ENCODE measurements at regions not wholly inside any gene's neighbourhood (a gene's known extent, or its start where the extent isn't known, plus 50 kb on each side); places are given as distances from the start of the nearest gene placed in this dataset.

GRCh38 chr11:70605846-70606245 is 207.5 kb downstream of the CTTN start:
- Mint-ChIP-seq H3K36me3 (ENCODE audit: insufficient read depth, unreplicated experiment) (peaks cover 24% of the 10 kb centered on the region), H3K4me3 (ENCODE audit: unreplicated experiment) (no peak overlapping the region), H3K27ac (ENCODE audit: unreplicated experiment) (no peak overlapping the region), H3K9me3 (ENCODE audit: unreplicated experiment) (no peaks in the 10 kb centered on the region), H3K4me1 (ENCODE audit: low read depth, unreplicated experiment) (no peaks in the 10 kb centered on the region), H3K27me3 (ENCODE audit: insufficient read depth, unreplicated experiment) (no peaks in the 10 kb centered on the region)
- ChIA-PET CTCF (no interaction called here), POLR2A (no interaction called here)
- H3K4me3 ChIP-seq (ENCODE audit: low read depth, low read length) = no peak overlapping the region
- BruUV-seq (replicated peaks) = no TSS peak
- H3K4me1 ChIP-seq = 0 out of 2 replicates have a peak, but pooled peaks cover 5% of the 10 kb centered on the region
- no peak for TF ChIP-seq CTCF (IDR thresholded peaks at IDR 0.05; ENCODE audit: insufficient read depth in 1 of 2, low read depth in 1 of 2, low read length in 1 of 2, severe bottlenecking in 1 of 2, unreplicated experiment in 1 of 2)
- no peaks in the 10 kb centered on the region for H3K9me3 ChIP-seq
- intact Hi-C loops (cut with micrococcal nuclease; ENCODE audit: unreplicated experiment) = no loop called here
- no peak for DNase-seq
- no peaks in the 10 kb centered on the region for H3K36me3 ChIP-seq (ENCODE audit: control insufficient read depth, insufficient read depth, low read length)
- H3K27me3 ChIP-seq (replicated peaks; ENCODE audit: control insufficient read depth, insufficient read depth, low read length) = no peaks in the 10 kb centered on the region

- Histone ChIP-seq H3K4me1 (0 out of 2 replicates have a peak, but pooled peaks cover 5% of the 10 kb centered on the region), H3K4me3 (ENCODE audit: low read depth, low read length) (no peak overlapping the region), H3K9me3 (no peaks in the 10 kb centered on the region), H3K36me3 (ENCODE audit: control insufficient read depth, insufficient read depth, low read length) (no peaks in the 10 kb centered on the region), H3K27me3 (replicated peaks; ENCODE audit: control insufficient read depth, insufficient read depth, low read length) (no peaks in the 10 kb centered on the region)
- Mint-ChIP-seq H3K4me3 (ENCODE audit: unreplicated experiment) (no peak overlapping the region), H3K9me3 (ENCODE audit: unreplicated experiment) (no peaks in the 10 kb centered on the region), H3K27me3 (ENCODE audit: insufficient read depth, unreplicated experiment) (no peaks in the 10 kb centered on the region), H3K36me3 (ENCODE audit: insufficient read depth, unreplicated experiment) (peaks cover 24% of the 10 kb centered on the region), H3K4me1 (ENCODE audit: low read depth, unreplicated experiment) (no peaks in the 10 kb centered on the region), H3K27ac (ENCODE audit: unreplicated experiment) (no peak overlapping the region)
- intact Hi-C loops (cut with micrococcal nuclease; ENCODE audit: unreplicated experiment) = no loop called here
- ChIA-PET POLR2A (interaction anchor here (0.6 kb wide), 1 partner anchor 126 kb away, joined by 4 read pairs; no protein-coding TSS in a partner anchor), CTCF (interaction anchor here (0.5 kb wide), 1 partner anchor 46 kb away, joined by 3 read pairs; no protein-coding TSS in a partner anchor)
- TF ChIP-seq CTCF (IDR thresholded peaks at IDR 0.05; ENCODE audit: insufficient read depth in 1 of 2, low read depth in 1 of 2, low read length in 1 of 2, severe bottlenecking in 1 of 2, unreplicated experiment in 1 of 2) = no peak
- DNase-seq = no peak
- BruUV-seq (replicated peaks) = no TSS peak
These were observed 208.1 kb downstream of the CTTN start for GRCh38 chr11:70606248-70606950.

- no peak for TF ChIP-seq CTCF (IDR thresholded peaks at IDR 0.05; ENCODE audit: insufficient read depth in 1 of 2, low read depth in 1 of 2, low read length in 1 of 2, severe bottlenecking in 1 of 2, unreplicated experiment in 1 of 2)
- Mint-ChIP-seq H3K36me3 (ENCODE audit: insufficient read depth, unreplicated experiment) (peaks cover 24% of the 10 kb centered on the region), H3K27me3 (ENCODE audit: insufficient read depth, unreplicated experiment) (no peaks in the 10 kb centered on the region), H3K4me1 (ENCODE audit: low read depth, unreplicated experiment) (no peaks in the 10 kb centered on the region), H3K4me3 (ENCODE audit: unreplicated experiment) (no peak overlapping the region), H3K27ac (ENCODE audit: unreplicated experiment) (no peak overlapping the region), H3K9me3 (ENCODE audit: unreplicated experiment) (no peaks in the 10 kb centered on the region)
- no peak for DNase-seq
- no peaks in the 10 kb centered on the region for H3K9me3 ChIP-seq
- 0 out of 2 replicates have a peak, but pooled peaks cover 5% of the 10 kb centered on the region for H3K4me1 ChIP-seq
- no peak overlapping the region for H3K4me3 ChIP-seq (ENCODE audit: low read depth, low read length)
- BruUV-seq (replicated peaks) = no TSS peak
- H3K36me3 ChIP-seq (ENCODE audit: control insufficient read depth, insufficient read depth, low read length) = no peaks in the 10 kb centered on the region
- POLR2A ChIA-PET = interaction anchor here (0.6 kb wide), 1 partner anchor 127 kb away, joined by 4 read pairs; no protein-coding TSS in a partner anchor
- intact Hi-C loops (cut with micrococcal nuclease; ENCODE audit: unreplicated experiment) = no loop called here
- no peaks in the 10 kb centered on the region for H3K27me3 ChIP-seq (replicated peaks; ENCODE audit: control insufficient read depth, insufficient read depth, low read length)
- CTCF ChIA-PET = interaction anchor here (0.5 kb wide), 1 partner anchor 46 kb away, joined by 3 read pairs; no protein-coding TSS in a partner anchor
These were observed 208.6 kb downstream of the CTTN start for GRCh38 chr11:70606951-70607330.

Data from Caco-2 (cell line).